Stimulated activated CD4-positive, alpha-beta T cell treated with anti-CD3 and anti-CD28 coated beads, Interleukin-15, amount 100 ng/mL, for 48 hours (primary cell): ENCODE measurements at regions not wholly inside any gene's neighbourhood (a gene's known extent, or its start where the extent isn't known, plus 50 kb on each side); places are given as distances from the start of the nearest gene placed in this dataset.
"Not testable (repeated sequence)": the region's sequence is repeated elsewhere in the genome, so short reads cannot be mapped to it uniquely, and the experiment has no call there.

ENCODE experiments used
- DNase-seq, 2 donors: peaks; one replicate each; pipeline ENCODE4 v3.0.0-alpha.2; 2020; ENCODE audit warnings: low read depth in 2 of 2

DNA sequence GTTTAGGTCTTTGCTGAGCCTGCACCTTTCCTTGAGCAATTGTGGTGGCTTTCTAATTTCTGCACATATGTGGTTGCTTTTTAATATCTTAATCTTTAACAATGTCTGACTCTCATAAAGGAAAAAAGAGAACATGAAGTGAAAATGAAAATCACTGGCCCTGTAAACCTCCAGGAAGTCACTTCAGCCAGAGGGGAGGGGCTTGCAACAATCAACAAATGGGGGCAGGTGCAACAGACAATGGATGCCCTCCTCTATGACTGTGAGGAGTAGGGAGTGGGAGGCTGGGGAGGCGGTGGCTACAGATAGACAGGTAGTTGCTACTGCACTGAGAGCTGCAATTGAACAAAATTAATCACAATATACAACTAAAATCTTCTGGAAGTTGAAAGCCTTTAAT is 1377.4 kb downstream of the XPNPEP1 start:
- no peak for DNase-seq

DNA sequence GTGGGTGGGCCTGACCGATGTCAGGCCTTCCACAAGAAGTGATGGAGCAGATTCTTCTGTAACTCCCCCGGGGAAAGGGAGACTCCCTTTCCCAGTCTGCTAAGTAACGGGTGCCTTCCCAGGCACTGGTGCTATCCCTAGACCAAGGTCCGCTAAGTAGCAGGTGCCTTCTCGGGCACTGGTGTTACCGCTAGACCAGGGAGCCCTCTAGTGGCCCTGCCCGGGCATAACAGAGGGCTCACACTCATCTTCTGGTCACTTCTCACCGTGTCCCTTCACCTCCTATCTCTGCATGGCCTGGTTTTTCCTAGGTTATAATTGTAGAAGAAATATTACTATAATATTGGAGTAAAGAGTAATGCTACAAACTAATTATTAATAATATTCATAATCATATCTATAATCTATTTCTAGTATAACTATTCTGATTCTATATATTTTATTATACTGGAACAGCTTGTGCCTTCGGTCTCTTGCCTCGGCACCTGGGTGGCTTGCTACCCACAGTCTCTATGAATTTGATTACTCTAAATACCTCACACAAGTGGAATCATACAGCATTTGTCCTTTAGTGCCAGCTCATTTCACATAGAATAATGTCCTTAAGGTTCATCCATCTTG is 1378.7 kb downstream of the XPNPEP1 start:
- peak in 1 of 2 donors; percentile 3 for DNase-seq

DNA sequence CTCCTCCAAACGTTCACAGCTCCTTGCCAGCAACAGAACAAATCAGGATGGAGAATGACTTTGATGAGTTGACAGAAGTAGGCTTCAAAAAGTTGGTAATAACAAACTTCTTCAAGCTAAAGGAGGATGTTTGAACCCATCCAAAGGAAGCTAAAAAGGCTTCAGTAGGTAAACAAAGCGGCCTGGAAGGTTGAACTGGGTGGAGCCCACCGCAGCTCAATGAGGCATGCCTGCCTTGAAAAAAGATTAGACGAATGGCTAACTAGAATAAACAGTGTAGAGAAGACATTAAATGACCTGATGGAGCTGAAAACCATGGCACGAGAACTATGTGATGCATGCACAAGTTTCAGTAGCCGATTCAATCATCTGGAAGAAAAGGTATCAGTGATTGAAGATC is 1369.0 kb upstream of the SORCS1 start:
- DNase-seq, result not testable (repeated sequence)

DNA sequence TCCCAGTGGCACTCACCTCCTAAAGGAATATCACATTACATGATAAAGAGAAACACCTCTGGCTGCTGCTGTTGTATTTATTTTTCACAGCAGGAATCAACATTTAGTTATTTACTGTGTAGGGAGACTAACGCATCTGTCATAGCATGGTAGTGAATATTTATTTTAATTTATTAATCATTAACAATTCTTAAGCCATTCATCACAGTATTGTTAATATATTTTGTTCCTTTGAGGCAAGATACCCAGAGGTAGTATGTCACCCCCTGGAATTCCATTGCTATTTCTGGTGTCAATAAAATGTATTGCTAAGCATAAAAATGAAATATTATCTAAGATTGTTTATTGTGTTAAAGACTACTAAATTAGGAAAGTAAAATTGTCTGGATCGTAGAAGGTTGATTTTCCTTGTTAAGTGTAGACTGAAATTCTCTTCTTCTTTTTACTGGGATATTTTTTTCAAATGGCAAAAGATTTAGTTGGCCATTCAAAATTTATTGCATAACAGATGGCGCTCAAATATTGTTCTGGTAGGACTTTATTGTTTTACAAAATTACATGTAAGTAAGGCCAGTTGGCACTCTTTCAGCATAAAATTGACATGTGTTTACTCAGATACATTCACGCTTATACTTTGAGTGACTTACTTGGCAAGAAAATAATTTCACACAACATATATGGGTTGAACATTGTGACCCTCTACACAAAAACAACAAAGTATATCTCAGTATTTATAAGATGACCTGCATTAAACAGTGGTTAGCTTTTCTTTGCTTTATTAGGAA is 1358.7 kb upstream of the SORCS1 start:
- DNase-seq, result no peak

DNA sequence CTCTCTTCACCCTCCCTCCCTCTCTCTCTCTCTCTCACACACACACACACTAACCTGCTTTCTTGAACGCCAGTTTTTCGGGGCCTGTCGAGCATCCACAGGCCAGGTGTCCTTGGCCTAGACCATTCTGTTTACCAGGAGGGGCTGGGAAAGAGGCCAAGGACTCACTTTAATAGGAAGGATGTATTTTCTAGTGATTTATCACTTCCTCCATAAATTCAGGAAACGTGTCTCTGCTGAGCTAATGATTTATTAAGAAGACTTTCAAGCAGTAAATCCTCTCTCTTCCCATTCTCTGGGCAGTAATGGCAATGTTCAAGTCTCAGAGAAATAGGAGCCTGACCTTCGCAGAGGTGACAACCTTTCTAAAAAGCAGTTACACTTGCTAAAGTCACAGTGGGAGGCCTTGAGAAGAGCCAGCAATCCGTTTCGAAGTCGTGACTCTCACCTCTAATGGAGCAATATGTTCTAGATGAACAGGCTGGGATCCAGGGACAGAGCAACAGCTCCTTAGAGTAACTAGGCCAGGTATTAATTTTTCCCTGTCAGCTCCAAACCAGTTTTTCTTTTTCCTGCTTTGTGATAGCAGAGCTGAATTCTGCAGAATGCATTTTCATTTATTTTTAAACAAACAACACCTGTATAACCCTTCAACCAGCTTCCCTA is 1357.5 kb upstream of the SORCS1 start:
- no peak for DNase-seq

DNA sequence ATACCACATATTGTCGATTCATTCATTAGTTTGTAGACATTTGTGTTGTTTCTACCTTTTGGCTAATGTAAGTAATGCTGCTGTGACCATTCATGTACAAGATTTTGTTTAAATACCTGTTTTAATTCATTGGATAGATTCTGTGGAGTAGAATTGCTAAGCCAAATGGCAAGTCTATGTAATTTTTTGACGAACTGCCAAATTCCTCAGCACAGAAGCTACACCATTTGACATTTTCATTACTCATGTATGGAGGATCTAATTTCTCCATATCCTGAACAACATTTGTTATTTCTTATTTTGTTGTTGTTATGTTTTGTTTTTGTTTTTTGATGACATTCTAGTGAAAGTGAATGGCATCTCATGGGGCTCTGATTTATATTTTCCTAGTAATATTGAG is 1351.3 kb upstream of the SORCS1 start:
- no peak for DNase-seq

- no peak for DNase-seq
Measured at GRCh38 chr10:108500396-108500795, 1335.9 kb upstream of the SORCS1 start.

DNA sequence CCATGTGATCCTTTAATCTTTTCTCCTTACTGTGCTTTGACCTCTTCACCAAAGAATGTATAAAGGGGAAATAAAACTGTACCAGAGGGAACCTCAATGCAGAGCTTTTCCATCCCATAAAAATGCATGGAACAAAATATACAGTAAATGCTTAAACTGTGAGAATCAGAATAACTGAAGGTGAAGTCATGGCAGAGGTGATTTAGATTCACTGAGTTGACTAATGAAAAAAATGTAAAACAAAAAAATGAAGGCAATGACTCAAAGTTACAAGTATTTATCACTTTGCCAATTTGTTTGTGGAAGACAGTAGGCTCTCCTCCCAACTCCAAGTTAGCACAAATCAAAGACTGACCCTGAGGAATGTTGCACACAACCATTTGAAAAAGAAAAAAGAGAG is 1331.6 kb upstream of the SORCS1 start:
- DNase-seq, result no peak

DNA sequence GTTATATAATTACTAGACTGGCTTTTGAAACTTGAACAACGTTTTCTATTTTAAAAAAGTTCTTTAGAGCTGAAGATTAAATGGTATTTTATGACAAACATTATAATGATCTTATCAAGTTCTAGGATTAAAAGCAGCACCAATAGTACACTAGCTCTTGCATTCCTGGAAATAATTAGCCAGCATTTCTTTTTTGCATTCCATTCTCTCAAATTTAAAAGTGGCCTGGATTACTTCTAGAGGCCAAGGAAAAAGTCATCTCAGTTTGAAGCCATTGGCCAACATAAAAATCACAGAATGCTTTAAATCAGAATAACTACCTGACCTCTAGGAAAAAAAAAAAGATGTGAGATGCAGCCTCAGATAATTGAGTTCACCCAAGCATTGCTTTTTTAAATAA is 1326.4 kb upstream of the SORCS1 start:
- no peak for DNase-seq

GRCh38 chr10:108471420-108471819 is 1306.9 kb upstream of the SORCS1 start:
- no peak for DNase-seq

- no peak for DNase-seq
Measured at GRCh38 chr10:108469940-108470339, 1305.4 kb upstream of the SORCS1 start.

GRCh38 chr10:108465871-108466641 is 1301.5 kb upstream of the SORCS1 start:
- DNase-seq, result no peak

- no peak for DNase-seq
Measured at GRCh38 chr10:108462005-108462404, 1297.5 kb upstream of the SORCS1 start.

DNA sequence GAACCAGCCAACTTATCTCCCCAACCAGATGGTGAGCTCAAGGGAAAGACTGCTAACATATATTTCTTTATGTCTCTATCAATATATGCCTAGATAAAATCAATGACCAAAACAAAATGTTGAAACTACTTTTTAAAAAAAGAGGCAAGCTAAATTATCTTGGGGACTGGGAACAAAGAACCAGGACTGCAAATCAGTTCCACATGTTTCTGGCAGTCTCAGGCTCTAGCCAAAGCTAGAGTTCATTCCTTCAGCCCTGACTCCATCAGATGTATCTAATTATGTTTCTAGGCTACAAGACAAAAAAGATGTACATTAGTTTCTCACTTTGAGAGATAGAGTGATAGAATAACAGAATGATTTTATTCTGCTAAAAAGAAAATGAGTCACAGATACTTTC is 1290.3 kb upstream of the SORCS1 start:
- no peak for DNase-seq

DNA sequence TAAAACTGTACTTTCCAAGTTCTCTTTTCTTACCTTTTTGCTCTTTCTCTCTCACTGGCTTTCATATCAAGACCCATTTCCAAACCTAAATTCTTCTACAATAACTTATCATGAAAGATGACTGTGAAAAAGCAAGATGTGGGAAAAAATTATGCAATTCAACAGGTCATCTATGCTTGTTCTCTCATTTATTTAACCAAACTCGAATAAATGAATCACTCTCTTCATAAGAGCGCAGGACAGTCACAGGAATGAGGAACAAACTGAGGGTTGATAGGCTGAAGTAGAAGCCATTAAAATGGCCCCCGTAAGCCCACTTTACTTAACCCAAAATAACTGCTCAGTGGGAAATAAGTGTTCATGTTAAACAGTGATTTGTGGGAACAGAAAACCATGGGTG is 1289.7 kb upstream of the SORCS1 start:
- DNase-seq, result no peak

- no peak for DNase-seq
Measured at GRCh38 chr10:108453166-108453565, 1288.7 kb upstream of the SORCS1 start.

DNA sequence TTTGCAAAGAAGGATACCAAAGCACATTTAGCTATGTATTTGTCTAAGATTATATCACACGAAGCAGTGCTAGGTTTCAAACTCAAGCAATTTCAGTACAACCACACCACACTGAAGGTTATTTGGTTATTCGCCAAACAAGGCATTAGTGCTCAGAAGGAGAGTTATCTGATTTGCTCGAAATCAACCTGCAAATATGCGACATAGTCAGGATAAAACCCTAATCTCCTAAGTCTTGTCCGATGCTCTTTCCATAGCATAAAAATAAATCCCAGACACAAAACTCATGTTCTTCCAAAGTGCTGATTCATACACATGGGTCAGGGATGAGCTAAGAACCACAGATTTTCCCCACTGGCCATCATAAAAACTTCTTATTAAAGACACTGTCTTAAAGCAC is 1288.0 kb upstream of the SORCS1 start:
- DNase-seq, result no peak

- no peak for DNase-seq
Measured at GRCh38 chr10:108450280-108450679, 1285.8 kb upstream of the SORCS1 start.

GRCh38 chr10:108445746-108446145 is 1281.2 kb upstream of the SORCS1 start:
- no peak for DNase-seq

DNA sequence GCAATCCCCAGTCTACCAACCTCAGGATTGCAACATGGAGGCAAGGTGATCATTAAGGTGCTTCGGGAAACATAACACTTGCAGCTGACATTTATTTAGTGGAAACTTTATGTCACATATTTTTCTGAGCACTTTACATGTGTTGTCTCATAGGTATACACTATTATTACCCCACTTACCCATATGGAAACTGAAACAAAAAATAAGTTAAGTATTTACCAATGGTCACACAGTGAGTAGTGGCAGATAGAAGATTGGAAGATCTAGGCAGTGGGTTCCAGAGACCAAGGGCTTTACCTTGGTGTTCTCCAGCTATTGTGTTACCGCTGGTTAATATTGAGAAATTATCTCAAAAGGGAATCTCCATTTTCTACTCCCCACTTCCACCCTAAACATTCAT is 1279.1 kb upstream of the SORCS1 start:
- no peak for DNase-seq

GRCh38 chr10:108439397-108439796 is 1274.9 kb upstream of the SORCS1 start:
- no peak for DNase-seq

DNA sequence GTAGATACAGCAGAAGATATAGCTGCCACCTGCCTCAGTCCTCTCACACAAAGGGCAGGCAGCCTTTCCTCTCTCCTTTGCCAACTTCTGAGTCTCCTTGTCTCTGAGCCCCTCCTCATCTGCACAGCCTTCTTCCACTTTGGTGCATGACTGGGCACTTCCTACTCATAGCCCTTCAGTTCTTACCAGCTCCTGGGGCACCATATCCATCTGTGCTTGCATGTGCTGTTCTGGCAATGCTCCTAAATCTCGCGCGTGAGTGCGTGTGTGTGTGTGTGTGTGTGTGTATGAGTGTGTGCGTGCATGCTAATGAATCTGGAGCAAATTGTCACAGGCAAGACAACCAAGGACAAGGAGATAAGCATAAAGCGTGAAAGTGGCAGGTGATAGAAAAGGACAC is 1271.6 kb upstream of the SORCS1 start:
- DNase-seq, result no peak
